IMR-90 (cell line): ENCODE measurements at regions not wholly inside any gene's neighbourhood (a gene's known extent, or its start where the extent isn't known, plus 50 kb on each side); places are given as distances from the start of the nearest gene placed in this dataset.

ENCODE experiments used
- CEBPB ChIP-seq: IDR thresholded peaks from 2 replicates; pipeline ENCODE4 v1.6.1; 2012; ENCODE audit warnings: low read depth, low read length, improper control_type of control experiment
- CTCF ChIP-seq: conservative IDR thresholded peaks from 2 replicates; pipeline ENCODE4 v1.5.1; 2012; ENCODE audit warnings: mild to moderate bottlenecking, low read depth, low read length, improper control_type of control experiment
- MXI1 ChIP-seq: IDR thresholded peaks from 2 replicates; pipeline ENCODE4 v1.6.1; 2012; ENCODE audit warnings: low read depth, mild to moderate bottlenecking, low read length, moderate library complexity, borderline replicate concordance
- POLR2A ChIP-seq: IDR thresholded peaks from 2 replicates; pipeline ENCODE4 v1.6.1; 2012; ENCODE audit warnings: mild to moderate bottlenecking, low read depth, low read length
- SMC3 ChIP-seq: fragments of 150-350 bp; IDR thresholded peaks from 2 replicates; pipeline ENCODE4 v1.6.1; 2016; ENCODE audit warnings: low read depth, mild to moderate bottlenecking, antibody characterized with exemption, low read length, moderate library complexity
- USF2 ChIP-seq: fragments of 150-350 bp; IDR thresholded peaks from 2 replicates; pipeline ENCODE4 v1.6.1; 2017; ENCODE audit warnings: mild to moderate bottlenecking, antibody characterized with exemption, low read length, low read depth

DNA sequence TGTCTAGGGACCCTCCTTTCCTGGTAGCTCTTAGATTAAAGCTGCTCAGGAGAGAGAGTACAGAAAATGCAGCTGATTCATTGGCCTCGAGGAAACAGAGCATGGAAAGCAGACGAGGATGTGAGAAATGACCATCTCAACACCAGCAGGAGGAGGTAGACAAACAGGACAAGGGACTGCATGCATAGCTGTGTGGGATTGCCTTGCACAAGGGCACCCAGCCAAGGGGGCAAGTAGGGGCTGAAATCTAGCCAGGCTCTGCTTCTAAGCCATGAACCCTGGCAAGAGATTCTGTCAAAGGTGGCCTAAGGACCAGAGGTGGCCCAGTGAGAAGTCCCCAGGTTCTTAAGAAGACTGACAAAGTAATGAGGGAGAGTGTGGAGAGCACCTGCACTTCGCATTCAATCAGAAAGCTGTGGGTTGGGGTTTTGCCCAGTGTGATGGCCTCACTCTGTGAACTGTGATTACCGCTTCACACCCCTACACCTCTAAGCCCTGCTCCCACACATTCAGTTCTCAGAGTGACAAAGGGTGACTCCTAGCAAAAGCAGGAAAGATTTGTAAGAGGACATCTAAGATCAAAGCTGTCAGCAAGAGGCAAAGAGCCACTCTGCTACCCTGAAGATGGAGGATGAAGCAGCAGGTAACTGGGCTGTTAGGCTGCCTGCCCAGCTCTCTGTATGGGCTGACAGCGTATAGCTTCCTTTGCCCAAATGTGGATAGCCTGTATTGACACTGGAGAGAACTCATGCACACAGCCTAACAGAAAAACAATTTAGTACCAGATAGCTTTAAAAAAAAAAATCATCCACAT is 151.3 kb upstream of the PELI1 start:
- TF ChIP-seq SMC3 (no peak), CTCF (no peak), USF2 (no peak), MXI1 (no peak), POLR2A (no peak), CEBPB (no peak)
